Cardiac fibroblast (primary cell): ENCODE measurements at regions not wholly inside any gene's neighbourhood (a gene's known extent, or its start where the extent isn't known, plus 50 kb on each side); places are given as distances from the start of the nearest gene placed in this dataset.

Source experiments
- DNase-seq, 2 donors: peaks; one replicate each; pipeline versions ENCODE4 v3.0.0 to v3.0.0-alpha.2; 2010; ENCODE audit warnings: low read depth in 2 of 2
- H3K4me3 ChIP-seq, 2 donors: replicated peaks in 1 of 2; 1 replicate in 1 of 2; 2 replicates in 1 of 2; pipeline ENCODE4 v1.5.1; 2011; ENCODE audit warnings: low read depth in 2 of 2, low read length in 2 of 2, mild to moderate bottlenecking in 2 of 2, moderate library complexity in 1 of 2
- TF ChIP-seq, protein P1 (sequence below): IDR thresholded peaks from one replicate; pipeline ENCODE4 v1.5.1; 2011; ENCODE audit warnings: low read depth, mild to moderate bottlenecking, low read length, inconsistent platforms

DNA sequence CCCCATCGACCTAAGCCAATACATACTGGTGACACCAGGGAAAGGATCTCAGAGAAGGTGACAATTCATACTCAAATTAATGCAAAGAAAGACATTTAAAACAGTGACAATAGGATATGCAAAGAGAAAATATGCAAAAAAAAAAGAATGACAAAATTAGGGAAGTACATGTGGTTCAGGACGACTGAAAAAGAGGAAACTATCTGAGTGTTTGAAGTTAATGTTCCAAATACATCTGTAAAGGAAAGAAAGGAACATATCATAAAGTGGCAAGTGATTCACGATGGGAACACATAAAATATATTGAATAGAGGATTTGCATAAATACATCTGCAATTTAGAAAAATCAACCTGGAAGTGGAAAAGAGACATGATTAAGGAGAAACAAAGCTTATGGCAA lies 441.4 kb downstream of the SLITRK5 start:
- TF ChIP-seq, protein P1, sequence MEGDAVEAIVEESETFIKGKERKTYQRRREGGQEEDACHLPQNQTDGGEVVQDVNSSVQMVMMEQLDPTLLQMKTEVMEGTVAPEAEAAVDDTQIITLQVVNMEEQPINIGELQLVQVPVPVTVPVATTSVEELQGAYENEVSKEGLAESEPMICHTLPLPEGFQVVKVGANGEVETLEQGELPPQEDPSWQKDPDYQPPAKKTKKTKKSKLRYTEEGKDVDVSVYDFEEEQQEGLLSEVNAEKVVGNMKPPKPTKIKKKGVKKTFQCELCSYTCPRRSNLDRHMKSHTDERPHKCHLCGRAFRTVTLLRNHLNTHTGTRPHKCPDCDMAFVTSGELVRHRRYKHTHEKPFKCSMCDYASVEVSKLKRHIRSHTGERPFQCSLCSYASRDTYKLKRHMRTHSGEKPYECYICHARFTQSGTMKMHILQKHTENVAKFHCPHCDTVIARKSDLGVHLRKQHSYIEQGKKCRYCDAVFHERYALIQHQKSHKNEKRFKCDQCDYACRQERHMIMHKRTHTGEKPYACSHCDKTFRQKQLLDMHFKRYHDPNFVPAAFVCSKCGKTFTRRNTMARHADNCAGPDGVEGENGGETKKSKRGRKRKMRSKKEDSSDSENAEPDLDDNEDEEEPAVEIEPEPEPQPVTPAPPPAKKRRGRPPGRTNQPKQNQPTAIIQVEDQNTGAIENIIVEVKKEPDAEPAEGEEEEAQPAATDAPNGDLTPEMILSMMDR: no peak
- no peak overlapping the region for H3K4me3 ChIP-seq
- DNase-seq: no peak

DNA sequence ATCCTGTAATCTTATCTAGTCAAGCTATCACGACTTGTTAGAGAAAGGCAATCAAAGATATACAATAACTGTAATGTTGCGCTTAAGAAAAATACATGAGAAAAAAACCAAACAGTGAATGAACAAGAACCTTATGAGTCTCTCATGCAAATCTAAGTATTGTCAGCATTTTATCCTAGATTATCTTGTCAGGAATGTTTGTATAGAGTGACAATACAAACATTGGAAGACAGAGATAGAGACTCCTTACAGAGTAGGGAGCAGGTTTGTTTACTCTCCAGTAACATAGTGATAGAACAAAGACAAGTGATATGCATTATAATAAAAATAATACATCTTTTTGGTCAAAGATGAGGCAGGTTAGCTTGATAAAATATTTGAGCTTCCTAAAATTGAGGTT lies 444.8 kb downstream of the SLITRK5 start:
- TF ChIP-seq, protein P1: no peak
- DNase-seq: no peak
- H3K4me3 ChIP-seq: no peak overlapping the region

DNA sequence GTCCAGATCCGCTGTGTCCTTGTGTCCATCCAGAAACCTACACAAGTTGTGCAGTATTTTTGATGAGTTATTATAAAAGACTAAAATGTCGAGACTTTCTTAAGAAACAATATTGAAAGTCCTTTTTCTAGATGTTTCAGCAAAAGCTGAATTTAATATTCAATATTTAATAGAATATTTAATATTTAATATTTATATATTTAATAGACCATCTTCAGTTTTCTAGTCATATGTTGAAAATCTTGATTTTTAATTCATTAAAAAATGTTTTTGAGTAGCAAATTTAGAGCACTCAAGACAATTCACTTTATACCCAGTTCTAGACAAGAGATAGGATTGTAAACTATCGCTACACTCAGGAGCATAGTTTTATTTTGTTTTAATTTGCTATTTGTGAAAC lies 447.8 kb downstream of the SLITRK5 start:
- no peak for DNase-seq
- TF ChIP-seq, protein P1: no peak

DNA sequence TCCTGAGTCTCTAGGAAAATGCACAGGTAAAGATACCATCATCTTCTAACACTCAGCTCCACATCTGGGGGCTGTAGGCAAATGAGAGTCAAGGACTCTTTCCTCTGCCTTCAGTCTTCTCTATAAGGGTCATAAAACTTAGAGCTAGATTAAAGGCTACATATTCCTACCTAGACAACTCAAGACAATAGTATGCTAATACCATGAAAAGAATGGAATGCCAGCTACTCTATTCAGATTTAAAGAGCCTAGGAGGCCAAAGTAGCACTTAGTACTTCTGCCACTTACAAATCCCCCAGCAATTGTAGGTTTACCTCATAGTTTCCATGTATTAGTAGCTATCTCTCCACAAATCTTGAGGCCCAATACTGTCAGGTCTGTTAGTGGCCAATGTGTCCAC lies 453.0 kb downstream of the SLITRK5 start:
- TF ChIP-seq, protein P1: no peak
- no peak overlapping the region for H3K4me3 ChIP-seq
- DNase-seq: no peak

More for the DNA sequence above, 447.8 kb downstream of the SLITRK5 start:
- no peak overlapping the region for H3K4me3 ChIP-seq

DNA sequence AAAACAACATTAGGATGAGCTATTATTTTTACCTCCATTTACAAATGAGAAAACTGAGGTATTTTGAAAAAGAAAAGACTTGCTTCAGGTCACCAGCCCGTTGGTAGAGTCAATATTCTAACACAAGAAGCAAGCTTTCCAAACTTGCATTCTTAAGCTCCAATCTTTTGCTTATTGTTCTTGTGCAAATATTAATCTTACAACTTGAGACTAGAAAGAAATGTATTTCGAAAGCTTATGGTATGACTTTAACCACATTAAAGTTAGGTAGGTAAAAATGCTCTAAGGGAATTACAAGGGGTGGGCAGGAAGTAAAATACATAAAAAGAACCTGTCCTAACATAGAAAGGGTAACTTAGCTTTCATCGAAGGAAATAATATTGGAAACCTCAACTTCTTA lies 453.9 kb downstream of the SLITRK5 start:
- no peak for DNase-seq
- TF ChIP-seq, protein P1: no peak
- H3K4me3 ChIP-seq: no peak overlapping the region

DNA sequence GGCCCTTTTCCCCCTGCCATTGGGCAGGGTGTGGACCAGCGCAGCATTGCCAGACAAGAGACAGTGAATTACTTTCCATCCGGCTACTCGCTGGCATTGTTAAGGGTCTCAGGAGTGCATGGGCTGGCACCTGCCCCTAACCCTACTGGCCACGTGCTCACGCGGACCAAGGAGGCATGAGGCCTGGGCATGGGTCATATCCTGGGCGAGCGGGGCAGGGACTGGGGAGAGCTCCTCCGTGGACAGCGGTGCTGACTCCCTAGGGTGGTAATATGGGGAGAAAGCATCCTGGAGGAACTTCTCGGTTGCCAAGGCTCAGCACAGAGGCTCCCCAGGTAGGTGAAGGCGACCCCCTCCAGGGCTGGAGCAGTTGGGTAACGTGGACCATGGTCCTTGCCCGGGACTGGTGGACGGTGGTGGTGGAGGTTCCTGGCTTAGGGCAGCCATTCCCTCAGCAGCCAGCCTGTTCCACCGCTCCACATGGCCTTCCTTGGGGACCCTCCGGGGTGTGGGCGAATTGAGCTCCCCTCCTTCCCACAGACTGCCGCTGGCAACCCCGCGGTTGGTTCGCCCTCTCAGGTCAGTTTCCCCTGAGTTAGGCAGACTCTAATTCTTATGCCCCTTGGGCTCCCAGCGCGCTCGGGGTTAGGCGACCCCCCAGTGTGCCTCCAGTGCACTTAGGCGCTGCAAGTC lies 465.1 kb downstream of the SLITRK5 start:
- no peak for DNase-seq
- TF ChIP-seq, protein P1: no peak
- H3K4me3 ChIP-seq: no peak overlapping the region

DNA sequence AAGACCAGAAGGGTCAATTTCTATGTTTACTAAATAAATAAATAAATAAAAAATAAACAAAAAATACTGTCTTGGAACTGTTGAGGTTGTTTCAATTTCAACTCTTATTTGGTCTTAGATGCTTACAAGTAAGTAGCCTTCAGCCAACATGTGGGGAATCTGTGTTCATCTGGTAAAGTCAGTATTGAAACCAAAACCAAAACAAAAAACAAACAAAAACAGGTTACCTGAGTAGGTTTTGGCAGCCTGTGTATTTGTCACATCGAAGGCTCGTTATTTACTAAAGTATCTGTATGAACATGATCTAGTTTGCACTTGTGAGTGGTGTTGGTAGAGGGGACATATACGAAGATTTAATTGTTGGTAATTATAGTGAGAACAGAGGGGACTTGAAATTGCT lies 471.5 kb downstream of the SLITRK5 start:
- no peak for DNase-seq
- no peak overlapping the region for H3K4me3 ChIP-seq
- TF ChIP-seq, protein P1: no peak
